Activated CD4-positive, CD25-positive, alpha-beta regulatory T cell treated with anti-CD3 and anti-CD28 coated beads, Interleukin-2, amount 50 U/mL, for 24 hours (primary cell): ENCODE measurements at regions not wholly inside any gene's neighbourhood (a gene's known extent, or its start where the extent isn't known, plus 50 kb on each side); places are given as distances from the start of the nearest gene placed in this dataset.

Experiments used
- ATAC-seq, 2 donors: fragments of 150-1000 bp; cut with Tn5 transposase; one replicate each; pipeline ENCODE4 v1.10.0; 2021; ENCODE audit warnings: mild to moderate bottlenecking in 1 of 2, moderate library complexity in 1 of 2

DNA sequence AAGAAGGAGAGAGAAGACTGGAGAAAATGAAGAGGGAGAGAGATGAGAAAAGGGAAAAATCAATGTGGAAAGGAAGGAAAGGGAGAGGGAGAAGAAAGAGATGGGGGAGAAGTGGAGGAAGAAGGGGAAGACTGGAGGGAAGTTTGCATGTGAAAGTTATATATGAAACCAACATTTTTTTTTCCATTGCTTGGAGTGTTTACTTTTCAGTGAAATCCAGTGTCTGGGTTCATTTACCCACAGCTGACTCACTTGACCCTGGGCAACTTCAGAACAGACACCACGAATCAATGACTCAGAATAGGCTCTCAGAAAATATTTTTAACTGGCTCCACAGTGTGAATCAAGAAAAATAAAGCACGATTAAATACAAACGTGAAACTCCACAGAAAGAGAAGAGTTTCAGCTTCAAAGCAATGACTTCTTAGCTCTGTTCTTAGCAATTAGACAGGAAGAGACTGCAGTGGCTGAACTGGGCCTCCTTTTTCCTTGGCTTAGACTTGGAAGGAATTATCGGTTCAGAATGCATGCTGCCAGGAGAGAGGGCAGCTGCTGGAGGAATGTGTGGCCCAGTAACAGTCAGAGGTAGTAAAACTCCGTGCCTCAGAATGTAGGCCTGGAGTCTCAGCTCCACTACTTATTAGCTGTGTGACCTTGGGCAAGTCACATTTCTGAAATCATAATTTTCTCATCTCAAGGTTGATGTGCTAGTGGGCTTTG, 237.5 kb downstream of the MIAT start:
- ATAC-seq = peak; percentile 41 to 53

DNA sequence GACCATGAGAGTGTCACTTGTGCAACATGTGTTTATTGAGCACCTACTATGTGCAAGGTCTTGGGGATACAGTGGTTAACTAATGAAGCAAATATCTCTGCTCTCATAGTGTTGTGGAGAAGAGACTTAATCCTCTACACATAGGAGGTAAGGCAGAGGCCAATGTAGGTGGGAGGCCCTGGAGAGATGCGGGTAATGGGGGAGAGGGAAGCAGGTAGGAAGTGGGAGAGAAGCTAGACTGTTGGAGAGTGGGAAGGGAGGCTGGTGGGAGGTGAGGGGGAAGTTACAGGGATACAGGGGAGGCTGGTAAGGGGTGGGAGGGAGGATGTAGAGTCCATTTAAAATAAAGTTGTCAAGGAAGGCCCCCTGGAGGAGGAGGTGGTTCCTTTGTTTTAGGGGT, 240.0 kb downstream of the MIAT start:
- ATAC-seq = no peak

- ATAC-seq = no peak
These were observed 241.7 kb downstream of the MIAT start for GRCh38 chr22:26898946-26899605.

DNA sequence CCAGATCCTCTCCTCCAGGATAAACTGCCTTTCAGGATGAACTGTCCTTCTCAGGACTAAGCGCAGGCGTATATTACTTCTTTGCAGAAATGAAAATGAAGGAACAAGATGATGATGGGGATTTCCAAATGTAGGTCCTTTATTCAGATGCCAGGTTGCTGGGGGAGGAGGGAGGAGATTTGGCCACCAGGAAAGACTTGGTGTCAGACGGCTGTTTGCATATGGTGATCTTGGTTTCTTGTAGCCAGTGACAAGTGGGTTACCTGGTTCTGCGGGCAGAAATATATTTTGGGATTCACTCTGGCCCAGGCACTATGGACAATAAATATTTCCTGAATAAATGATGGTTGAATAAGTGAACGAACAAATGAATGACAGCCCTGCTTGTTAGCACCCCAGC, 243.4 kb downstream of the MIAT start:
- ATAC-seq = no peak

GRCh38 chr22:26901198-26901816, 243.9 kb downstream of the MIAT start:
- no peak for ATAC-seq

GRCh38 chr22:26902401-26903029, 245.1 kb downstream of the MIAT start:
- no peak for ATAC-seq

DNA sequence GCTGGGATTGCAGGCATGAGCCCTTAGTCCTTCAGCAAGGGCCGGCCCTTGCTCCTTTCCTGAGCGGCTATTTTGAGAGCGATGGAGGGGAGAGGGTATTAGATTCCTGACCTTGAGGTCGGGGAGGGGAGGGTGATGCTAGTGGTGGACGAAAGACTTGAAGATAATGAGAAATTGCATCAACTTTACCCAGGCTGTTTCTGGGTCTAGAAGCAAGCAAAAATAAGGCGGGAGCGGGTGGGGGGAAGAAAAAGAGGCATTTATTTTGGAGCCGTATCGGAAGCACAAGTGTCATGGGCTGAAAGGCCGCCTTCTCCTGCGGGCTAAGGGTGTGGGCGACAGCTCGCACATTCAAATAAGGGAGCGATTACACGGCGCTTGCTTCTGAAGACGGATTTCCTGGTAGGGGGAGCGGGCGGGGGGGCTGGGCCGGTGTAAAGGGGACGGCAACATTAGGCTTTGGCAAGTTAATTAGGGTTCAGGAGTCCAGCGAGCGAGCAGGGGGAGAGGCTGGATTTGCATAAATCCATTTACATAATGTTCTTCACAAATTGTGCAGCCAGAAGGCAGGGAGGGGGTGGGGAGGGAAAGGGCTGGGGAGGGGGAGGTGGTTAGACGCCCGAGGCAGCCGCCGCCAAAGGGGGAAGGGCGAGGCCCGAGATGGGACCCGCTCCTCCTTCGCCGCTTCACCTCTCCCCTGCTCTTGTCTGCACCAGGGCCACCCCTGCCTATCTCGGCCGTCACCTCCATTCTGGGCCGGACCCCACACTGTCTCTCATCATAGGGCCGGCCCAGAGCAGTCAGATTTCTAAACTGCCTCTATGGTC, 245.9 kb downstream of the MIAT start:
- ATAC-seq = no peak

GRCh38 chr22:26904483-26904882, 247.1 kb downstream of the MIAT start:
- no peak for ATAC-seq

- ATAC-seq = no peak
These were observed 247.7 kb downstream of the MIAT start for GRCh38 chr22:26905076-26905475.

DNA sequence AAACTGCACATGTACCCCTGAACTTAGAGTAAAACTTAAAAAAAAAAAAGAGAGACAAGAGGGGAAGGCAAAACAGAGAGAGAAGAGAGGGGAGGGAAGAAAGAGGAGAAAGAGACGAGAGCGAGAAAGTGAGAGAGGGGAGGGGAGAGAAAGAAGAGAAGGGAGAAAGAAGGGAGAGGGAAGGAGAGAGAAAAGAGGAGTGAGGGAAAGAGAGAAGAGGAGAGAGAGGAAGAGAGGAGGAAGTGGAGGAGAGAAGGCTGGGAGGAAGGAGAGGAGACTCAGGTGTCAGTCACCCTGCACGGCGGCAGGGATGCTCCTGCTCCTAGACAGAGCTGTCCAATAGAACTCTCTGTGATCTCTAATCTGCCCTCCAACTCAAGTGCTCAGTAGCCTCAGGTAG, 248.3 kb downstream of the MIAT start:
- no peak for ATAC-seq

- ATAC-seq = no peak
These were observed 249.1 kb downstream of the MIAT start for GRCh38 chr22:26906464-26906863.

GRCh38 chr22:26907366-26907765, 250.0 kb downstream of the MIAT start:
- no peak for ATAC-seq

GRCh38 chr22:26910845-26911244, 253.5 kb downstream of the MIAT start:
- no peak for ATAC-seq

DNA sequence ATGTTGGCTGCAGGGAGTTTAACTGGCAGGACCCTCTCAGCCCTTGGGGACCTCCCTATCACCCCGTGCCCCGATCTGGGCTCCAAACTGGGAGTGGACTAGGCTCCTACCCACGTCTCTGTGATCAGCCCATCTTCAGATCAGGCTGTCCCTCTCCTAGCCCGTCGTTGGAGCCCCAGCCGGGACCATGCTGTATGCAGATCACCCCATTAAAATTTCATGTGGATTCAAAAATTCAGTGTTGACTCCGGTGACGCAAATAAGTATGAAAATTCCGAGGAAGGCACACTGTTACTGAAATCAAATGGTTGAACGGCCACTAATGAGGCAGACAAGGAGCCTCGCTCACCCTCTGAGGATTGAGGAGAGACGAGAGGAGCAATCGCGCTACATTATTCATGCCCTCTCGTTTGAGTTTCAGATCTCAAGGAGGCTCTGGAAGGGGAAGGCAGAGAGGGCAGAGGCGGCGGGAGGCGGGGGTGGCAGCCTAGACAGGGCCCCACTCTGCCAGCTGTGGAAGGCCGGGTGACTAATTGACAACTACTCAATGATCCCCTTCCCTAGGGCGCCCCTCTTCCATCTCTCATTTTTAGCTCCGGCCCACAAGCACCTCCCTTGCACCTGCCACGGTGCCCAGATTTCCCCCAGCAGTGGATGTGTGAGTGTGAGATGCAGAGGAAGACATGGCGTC, 255.4 kb downstream of the MIAT start:
- ATAC-seq = no peak

- no peak for ATAC-seq
These were observed 257.3 kb downstream of the MIAT start for GRCh38 chr22:26914519-26915185.

DNA sequence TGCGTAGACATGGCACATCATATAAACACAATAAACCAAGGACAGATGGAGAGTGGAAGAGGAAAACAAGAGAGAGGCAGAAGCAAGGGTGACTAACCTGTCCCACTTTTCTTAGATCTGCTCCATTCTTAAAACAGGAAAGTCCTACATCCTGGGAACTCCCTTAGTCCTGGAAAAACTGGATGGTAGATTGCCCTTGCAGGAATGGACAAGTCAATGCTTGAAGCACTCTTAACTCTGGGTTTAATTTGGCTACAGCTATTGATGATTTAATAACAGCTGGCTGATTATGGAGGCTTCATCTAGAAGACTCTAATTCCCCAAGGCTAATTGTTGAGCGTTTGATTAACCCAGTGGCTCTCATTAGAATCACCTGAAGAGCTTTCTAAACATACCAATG, 258.8 kb downstream of the MIAT start:
- no peak for ATAC-seq

DNA sequence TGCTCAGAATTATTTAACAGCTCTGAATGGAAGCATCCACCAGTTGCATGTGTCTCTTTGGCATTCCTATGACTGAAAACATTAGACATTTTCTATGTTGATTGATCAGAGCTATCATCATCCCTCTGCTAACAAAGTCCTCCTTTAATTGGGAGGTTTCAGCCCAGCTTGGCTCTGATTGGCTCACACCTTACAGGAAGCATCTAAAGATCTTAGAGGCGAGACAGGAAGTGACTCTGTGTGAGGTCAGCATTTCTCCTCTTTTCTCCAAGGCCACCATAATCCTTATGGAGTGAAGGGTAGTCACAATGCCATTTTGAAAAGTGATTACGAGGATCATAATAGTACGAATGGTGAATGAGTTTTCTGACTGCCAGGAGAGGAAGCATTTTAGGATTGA, 260.8 kb downstream of the MIAT start:
- ATAC-seq = no peak

DNA sequence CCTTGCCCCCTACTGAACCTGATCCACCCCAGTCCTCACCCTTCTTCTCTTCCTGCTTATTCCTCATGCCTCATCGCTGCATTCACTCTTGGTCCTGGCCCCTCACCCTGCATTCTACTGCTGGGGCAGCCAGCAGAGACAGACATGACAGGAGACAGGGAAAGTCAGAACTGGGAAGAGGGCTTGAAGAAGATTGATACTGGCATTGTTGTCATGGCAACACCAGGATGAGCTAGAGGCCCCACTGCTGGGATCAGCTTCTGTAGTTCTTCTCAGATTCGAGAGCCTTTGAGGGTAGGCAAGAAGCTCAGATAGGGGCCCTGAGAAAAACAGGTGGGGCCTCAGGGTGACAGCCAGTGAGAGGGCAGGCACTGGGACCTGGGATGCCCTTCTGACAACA, 264.3 kb downstream of the MIAT start:
- no peak for ATAC-seq

DNA sequence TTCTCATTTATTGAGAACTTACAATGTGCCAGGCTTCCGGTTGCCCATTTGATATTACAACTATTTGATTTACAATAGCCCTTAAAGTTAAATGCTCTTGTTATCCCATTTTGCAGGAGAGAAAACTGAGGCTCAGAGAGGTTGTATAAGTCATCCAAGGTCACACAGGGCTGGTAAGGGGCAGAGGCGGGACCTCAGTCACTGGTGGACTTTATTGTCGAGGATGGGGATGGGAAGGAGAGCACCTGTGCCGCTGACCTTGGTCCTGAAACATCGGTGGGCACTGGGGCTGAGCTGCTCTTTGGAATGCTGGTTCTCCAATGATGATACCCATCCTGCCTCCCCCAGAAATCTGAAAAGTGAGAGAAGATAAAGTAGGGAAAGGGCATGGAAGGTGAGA, 265.4 kb downstream of the MIAT start:
- ATAC-seq = no peak

GRCh38 chr22:26923531-26923930, 266.1 kb downstream of the MIAT start:
- ATAC-seq = no peak

- no peak for ATAC-seq
These were observed 270.4 kb downstream of the MIAT start for GRCh38 chr22:26927821-26928220.

DNA sequence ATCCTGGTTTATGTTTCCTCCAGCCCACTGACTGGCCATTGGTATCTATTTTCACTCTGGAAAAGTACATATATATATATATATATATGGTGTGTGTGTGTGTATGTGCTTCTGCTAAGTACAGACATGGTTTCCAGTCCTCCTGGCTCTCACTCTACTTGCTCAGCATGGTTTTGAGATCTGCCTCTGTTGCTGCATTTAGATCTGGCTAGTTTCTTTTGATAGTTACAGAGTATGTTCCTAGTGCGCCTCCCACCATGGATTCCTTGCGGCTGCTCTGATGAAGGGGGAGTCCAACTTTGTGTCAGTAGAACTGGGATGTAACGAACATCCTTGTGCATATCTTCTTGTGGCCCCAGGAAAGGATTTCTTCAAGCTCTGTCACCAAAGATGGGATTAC, 274.1 kb downstream of the MIAT start:
- ATAC-seq = no peak
